Kidney epithelial cell (primary cell): ENCODE measurements at regions not wholly inside any gene's neighbourhood (a gene's known extent, or its start where the extent isn't known, plus 50 kb on each side); places are given as distances from the start of the nearest gene placed in this dataset.

Experiments
- DNase-seq: peaks from one replicate; pipeline ENCODE4 v3.0.0-alpha.2; 2010; ENCODE audit warnings: low read depth
- H3K27me3 ChIP-seq: 2 replicates; pipeline ENCODE4 v1.6.0; 2011; ENCODE audit warnings: low read length; ENCODE audit not compliant: control insufficient read depth, insufficient read depth
- H3K36me3 ChIP-seq: 2 replicates; pipeline ENCODE4 v1.5.1; 2011; ENCODE audit warnings: low read length; ENCODE audit not compliant: control insufficient read depth, insufficient read depth
- H3K4me3 ChIP-seq: 2 replicates; pipeline ENCODE4 v1.5.1; 2011; ENCODE audit warnings: low read depth, mild to moderate bottlenecking, control low read depth, low read length
- CTCF ChIP-seq: IDR thresholded peaks from 2 replicates; pipeline ENCODE4 v1.5.1; 2011; ENCODE audit warnings: mild to moderate bottlenecking, moderate library complexity, low read length, control low read depth, inconsistent platforms; ENCODE audit not compliant: insufficient read depth, poor library complexity, severe bottlenecking

- Histone ChIP-seq H3K4me3 (no peak overlapping the region), H3K36me3 (no peaks in the 10 kb centered on the region), H3K27me3 (no peaks in the 10 kb centered on the region)
- DNase-seq: no peak
- no peak for TF ChIP-seq CTCF
Observed at GRCh38 chr2:16256601-16257321, 316.4 kb downstream of the MYCN start.

- no peak for TF ChIP-seq CTCF
- no peak for DNase-seq
- H3K36me3 ChIP-seq: no peaks in the 10 kb centered on the region
- no peak overlapping the region for H3K4me3 ChIP-seq
- H3K27me3 ChIP-seq: no peaks in the 10 kb centered on the region
Observed at GRCh38 chr2:16255120-16255519, 314.8 kb downstream of the MYCN start.

- H3K27me3 ChIP-seq: no peaks in the 10 kb centered on the region
- H3K4me3 ChIP-seq: no peak overlapping the region
- TF ChIP-seq CTCF: no peak
- H3K36me3 ChIP-seq: no peaks in the 10 kb centered on the region
- DNase-seq: no peak
Observed at GRCh38 chr2:16254356-16254965, 314.1 kb downstream of the MYCN start.

- DNase-seq: no peak
- H3K4me3 ChIP-seq: no peak overlapping the region
- H3K36me3 ChIP-seq: no peaks in the 10 kb centered on the region
- TF ChIP-seq CTCF: no peak
- no peaks in the 10 kb centered on the region for H3K27me3 ChIP-seq
Observed at GRCh38 chr2:16253291-16253690, 312.9 kb downstream of the MYCN start.

GRCh38 chr2:16252891-16253290, 312.5 kb downstream of the MYCN start:
- Histone ChIP-seq H3K4me3 (no peak overlapping the region), H3K27me3 (no peaks in the 10 kb centered on the region), H3K36me3 (no peaks in the 10 kb centered on the region)
- no peak for TF ChIP-seq CTCF
- DNase-seq: no peak

GRCh38 chr2:16252251-16252650, 311.9 kb downstream of the MYCN start:
- Histone ChIP-seq H3K36me3 (no peaks in the 10 kb centered on the region), H3K27me3 (no peaks in the 10 kb centered on the region), H3K4me3 (no peak overlapping the region)
- no peak for DNase-seq
- TF ChIP-seq CTCF: no peak
